Fibroblast of skin of left quadriceps (primary cell): ENCODE measurements at regions not wholly inside any gene's neighbourhood (a gene's known extent, or its start where the extent isn't known, plus 50 kb on each side); places are given as distances from the start of the nearest gene placed in this dataset.

Experiments used
- DNase-seq, 2 experiments: peaks; one replicate each; pipeline ENCODE4 v3.0.0-alpha.2; 2013; ENCODE audit warnings: low read depth in 2 of 2

GRCh38 chr18:40469316-40469715 lies 1485.7 kb upstream of the PIK3C3 start:
- DNase-seq = no peak

- no peak for DNase-seq
Measured at GRCh38 chr18:40464032-40464431, 1491.0 kb upstream of the PIK3C3 start.

GRCh38 chr18:40453903-40454302 lies 1501.1 kb upstream of the PIK3C3 start:
- no peak for DNase-seq

GRCh38 chr18:40452599-40452998 lies 1502.4 kb upstream of the PIK3C3 start:
- DNase-seq = no peak

GRCh38 chr18:40450751-40451150 lies 1504.3 kb upstream of the PIK3C3 start:
- no peak for DNase-seq

GRCh38 chr18:40447820-40448219 lies 1507.2 kb upstream of the PIK3C3 start:
- no peak for DNase-seq

GRCh38 chr18:40440088-40440487 lies 1514.9 kb upstream of the PIK3C3 start:
- no peak for DNase-seq

- DNase-seq = no peak
Measured at GRCh38 chr18:40437517-40437916, 1517.5 kb upstream of the PIK3C3 start.

- no peak for DNase-seq
Measured at GRCh38 chr18:40431071-40431985, 1523.7 kb upstream of the PIK3C3 start.

- DNase-seq = no peak
Measured at GRCh38 chr18:40423291-40423690, 1531.7 kb upstream of the PIK3C3 start.

- no peak for DNase-seq
Measured at GRCh38 chr18:40420675-40421074, 1534.4 kb upstream of the PIK3C3 start.

- no peak for DNase-seq
Measured at GRCh38 chr18:40417501-40417900, 1537.5 kb upstream of the PIK3C3 start.

- no peak for DNase-seq
Measured at GRCh38 chr18:40415821-40416220, 1539.2 kb upstream of the PIK3C3 start.

- DNase-seq = no peak
Measured at GRCh38 chr18:40415176-40415791, 1539.8 kb upstream of the PIK3C3 start.

- DNase-seq = no peak
Measured at GRCh38 chr18:40414155-40414754, 1540.8 kb upstream of the PIK3C3 start.

GRCh38 chr18:40413160-40413559 lies 1541.9 kb upstream of the PIK3C3 start:
- peak; percentile 38 to 39 for DNase-seq

GRCh38 chr18:40412410-40412809 lies 1542.6 kb upstream of the PIK3C3 start:
- no peak for DNase-seq

- DNase-seq = peak; percentile 81 to 83
Measured at GRCh38 chr18:40407909-40408308, 1547.1 kb upstream of the PIK3C3 start.

GRCh38 chr18:40404284-40404683 lies 1550.8 kb upstream of the PIK3C3 start:
- DNase-seq = peak; percentile 56 to 60

GRCh38 chr18:40402052-40402451 lies 1553.0 kb upstream of the PIK3C3 start:
- no peak for DNase-seq

GRCh38 chr18:40388121-40388520 lies 1566.9 kb upstream of the PIK3C3 start:
- DNase-seq = no peak

GRCh38 chr18:40387130-40387787 lies 1567.8 kb upstream of the PIK3C3 start:
- no peak for DNase-seq
